DMS79 (cell line): ENCODE measurements at regions not wholly inside any gene's neighbourhood (a gene's known extent, or its start where the extent isn't known, plus 50 kb on each side); places are given as distances from the start of the nearest gene placed in this dataset.

Experiments
- DNase-seq: peaks from one replicate; lab custom pipeline; 2025; lab: John Stamatoyannopoulos, UW

DNA sequence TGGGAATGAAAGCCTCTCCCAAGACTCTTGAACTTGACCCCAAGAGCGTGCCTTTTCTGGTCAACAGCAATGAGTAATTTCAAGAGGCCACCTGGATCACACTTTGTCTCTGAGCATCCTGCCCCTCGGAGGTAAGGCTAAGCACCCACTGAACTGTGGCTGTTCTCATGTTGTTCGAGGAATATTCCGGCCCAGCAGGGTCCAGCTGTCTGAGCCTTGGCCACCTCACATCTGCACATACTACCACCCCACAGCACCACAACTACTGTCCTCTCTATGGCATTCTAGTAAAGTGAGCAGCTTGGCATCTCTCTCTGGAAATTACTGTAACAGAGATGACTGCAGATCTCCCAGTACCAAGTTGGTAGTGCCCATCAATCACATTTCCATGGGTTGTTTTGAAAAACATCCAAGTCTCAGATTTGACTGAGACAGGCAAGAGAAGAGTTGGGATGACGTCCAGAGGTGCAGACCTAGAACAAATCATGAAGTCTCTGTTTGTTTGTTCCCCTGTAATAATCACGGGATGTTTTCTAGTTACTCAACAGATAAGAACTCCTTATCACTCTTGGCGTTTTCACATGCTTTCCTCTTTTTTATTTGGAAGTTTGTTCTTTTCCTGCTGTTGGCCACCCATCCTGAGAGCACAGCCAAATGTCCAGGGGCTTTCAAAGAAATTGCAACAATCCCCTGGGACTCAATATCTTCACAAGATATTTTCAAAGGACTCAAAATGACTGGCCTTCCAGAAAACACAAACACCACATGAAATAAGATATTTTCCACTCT is 336.0 kb upstream of the TNP1 start:
- no peak for DNase-seq

- DNase-seq = no peak
Measured at GRCh38 chr2:217195016-217195415, 335.2 kb upstream of the TNP1 start.

DNA sequence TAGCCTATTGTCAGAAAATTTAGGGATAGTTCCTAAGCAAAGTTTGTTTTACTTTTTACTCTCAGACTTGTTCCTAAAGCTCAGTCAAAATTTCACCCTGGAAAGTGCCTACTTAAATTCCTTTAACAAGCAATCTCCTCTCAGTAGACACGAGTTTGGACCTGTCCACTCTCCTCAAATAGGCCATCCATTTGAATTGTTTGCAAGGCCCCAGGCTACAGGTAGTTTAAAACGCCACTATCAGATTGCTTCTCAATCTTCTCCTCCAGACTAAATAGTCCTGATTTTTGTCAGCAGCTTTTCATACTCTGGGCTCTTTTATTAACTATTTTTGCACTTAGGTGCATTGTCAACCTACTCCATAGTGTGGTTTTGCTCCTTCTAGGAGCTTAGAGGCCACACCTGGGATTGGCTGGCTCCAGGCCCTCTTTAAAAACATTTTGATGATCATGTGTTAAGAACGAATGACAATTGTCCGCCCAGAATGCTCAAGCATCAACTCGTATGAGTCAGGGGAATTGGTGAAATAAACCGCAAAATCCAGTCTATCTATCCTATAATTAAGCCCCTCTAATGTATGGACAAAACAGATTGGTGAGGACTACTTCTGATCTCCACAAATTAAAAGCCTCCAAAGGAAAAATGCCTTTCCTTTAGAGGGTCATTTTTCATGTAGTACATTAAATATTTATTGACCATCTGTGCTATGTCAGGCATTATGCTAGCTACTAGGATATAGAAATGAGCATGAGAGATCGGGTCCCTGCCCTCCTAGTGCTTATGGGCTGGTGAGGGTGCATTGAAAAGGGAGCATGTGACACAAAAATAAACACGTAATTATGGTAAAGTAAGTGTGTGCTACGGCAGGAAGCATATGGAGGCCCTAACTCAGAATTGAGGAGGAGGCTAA is 333.8 kb upstream of the TNP1 start:
- no peak for DNase-seq

- DNase-seq = no peak
Measured at GRCh38 chr2:217192366-217192765, 332.5 kb upstream of the TNP1 start.

DNA sequence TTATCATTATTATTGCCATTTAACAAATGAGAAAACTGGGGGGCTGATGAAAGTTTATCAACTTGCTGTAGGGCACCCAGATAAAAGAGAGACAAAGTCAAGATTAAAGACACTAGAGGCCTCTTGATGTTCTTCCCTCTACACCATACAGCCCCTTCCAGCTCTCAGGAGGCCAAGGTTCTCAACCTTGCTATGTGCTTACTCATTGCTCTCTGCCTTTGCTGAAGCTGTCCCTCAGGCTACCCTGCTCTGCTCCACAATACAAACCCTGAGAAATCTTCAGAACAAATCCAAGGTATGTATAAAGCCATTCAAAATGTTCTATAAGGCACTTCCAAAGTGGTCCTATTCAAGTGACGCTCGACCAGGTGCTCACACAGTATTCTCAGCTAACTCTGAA is 329.9 kb upstream of the TNP1 start:
- no peak for DNase-seq

DNA sequence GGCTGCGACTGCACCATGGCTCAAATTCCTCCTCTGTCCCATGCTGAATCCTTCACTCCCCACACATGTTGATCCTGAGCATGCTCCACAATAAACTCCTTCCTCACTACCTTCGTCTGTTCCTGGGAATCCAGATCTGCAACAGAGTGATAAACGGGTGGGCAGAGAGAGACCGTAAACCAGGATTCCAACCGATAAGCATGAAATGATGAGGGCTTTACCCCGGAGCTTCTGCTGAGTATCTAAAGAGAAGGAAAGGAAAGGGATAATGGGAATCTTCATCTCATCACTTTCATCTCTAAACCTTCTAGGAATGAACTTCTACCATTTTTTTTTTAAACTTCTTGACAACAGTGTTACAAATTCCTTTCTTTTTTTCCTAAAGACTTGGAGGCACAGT is 329.3 kb upstream of the TNP1 start:
- DNase-seq = no peak

DNA sequence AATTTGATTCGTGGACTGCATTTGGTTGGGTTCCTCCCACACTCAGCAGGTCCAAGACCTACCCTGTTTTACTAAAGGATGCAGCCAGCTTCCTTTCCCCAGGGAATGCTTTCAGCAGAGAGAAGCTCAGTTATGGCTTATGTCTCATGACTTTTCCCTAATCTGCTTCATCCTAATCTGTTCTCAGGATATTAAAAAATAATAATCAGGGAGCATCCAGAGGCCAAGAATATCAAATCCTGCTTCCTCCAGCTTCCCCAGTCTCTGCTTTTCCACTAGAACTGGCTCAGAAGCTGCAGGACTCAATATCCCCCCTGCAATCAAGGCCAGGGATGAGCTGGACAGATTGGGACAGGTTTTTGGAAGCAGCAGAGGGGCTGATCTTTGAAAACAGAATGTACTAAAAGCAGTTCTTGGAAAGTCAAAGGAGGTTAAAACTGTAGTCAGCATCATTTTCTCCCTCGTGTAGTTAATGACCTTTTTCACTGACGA is 326.9 kb upstream of the TNP1 start:
- no peak for DNase-seq

DNA sequence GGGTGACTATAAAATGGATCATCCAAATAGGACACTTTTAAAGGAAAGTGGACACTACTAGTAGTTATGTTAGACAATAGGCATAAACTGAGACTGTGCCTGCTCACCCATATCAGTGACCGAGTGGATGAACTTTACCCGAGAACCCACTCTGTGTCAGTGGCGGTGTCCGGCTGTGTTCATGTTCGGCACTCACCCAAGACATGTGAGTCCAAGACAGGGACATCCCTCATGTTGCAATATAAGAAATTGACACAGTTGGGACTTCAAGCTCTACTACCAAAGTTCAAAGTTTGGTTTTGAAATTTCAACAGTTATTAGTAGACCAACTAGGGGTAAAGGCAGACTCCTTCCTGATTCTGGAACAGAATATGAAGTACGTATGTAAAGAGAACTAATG is 326.3 kb upstream of the TNP1 start:
- DNase-seq = no peak

GRCh38 chr2:217185265-217185995 is 325.6 kb upstream of the TNP1 start:
- no peak for DNase-seq

DNA sequence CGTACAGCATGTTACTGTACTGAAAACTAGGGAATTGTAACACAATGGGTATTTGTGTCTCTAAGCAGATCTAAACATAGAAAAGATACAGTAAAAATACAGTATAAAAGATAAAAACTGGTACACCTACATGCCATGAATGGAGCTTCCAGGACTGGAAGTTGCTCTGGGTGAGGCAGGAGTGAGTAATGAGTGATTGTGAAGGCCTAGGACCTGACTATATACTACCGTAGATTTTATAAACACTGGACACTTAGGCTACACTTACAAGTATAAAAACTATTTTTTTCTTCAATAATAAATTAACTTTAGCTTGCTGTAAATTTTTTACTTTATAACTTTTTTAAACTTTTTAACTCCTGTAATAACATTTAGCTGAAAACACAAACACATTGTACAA is 324.4 kb upstream of the TNP1 start:
- no peak for DNase-seq

DNA sequence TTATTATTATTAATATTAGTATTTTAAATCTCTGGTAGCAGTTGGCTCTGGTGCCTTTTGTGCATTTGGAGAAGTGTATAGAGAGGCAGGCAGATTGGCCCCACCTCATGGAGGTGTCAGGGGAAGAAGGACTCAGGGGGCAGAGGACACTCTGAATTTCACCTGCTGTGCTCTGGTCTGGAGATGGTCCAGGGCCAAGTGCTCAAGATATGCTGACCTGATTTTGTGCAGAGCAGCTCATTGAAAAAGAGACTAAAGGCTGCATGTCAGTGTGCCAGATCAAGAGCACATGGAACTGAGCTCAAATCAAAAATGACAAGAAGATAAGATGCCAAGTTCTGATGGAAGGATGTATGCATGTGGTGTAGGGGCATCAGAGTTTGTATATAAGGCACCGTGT is 323.6 kb upstream of the TNP1 start:
- DNase-seq = no peak

- DNase-seq = no peak
Measured at GRCh38 chr2:217182926-217183325, 323.1 kb upstream of the TNP1 start.

DNA sequence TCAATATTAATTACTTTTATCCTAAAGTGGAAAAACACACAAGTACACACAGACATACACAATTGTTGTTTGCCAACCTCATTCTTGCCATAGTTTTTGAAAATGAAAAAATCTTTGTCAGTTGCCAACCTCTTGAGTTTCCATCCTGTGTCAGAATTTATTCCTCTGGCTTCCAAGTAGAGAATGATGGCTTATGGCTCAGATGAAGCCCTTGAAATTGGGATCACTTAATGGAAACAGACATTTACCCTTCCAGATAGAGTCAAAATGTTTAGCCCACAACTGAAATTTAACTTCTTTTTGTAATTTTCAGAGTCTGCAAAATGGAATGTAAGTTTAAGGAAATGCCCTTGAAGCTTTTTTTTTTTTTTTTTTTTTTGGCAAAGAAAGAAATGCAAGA is 321.6 kb upstream of the TNP1 start:
- no peak for DNase-seq

GRCh38 chr2:217179854-217180253 is 320.0 kb upstream of the TNP1 start:
- no peak for DNase-seq

DNA sequence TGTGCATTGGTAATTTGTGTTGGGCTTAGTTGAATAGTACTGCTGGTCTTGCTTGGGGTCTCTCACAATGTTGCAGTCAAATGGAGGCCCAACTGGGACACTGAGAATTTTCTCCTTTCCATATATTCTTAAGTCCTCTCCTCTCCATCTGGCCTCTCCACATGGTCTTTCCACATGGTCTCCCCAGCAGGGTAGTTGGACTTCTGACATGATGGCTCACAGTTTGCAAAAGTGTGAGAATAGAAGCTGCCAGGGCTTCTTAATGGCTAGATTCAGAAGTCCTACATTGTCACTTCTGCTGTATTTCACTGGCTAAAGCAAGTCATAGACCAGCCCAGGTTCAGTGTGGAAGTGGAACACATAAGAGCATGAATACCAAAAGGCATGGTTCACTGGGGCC is 318.5 kb upstream of the TNP1 start:
- DNase-seq = no peak

GRCh38 chr2:217177720-217178119 is 317.9 kb upstream of the TNP1 start:
- no peak for DNase-seq

DNA sequence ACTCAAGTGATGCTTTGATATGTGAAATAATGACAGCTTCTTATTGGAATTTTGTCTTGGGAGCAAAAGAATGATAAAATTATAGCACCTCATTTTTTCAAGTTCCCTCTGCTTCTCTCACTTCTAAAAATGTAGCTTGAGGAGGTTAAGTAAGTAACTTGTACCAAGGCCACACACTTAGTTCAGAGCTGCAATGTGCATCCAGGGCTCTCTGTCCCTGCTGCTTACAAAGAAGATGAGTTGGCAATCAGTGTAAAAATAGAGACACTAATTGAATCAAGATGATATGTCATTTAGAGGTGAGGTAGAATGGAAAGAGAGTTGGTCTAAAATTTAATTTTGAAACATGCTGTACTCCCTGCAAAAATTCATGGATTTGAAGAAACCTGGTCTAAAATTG is 312.0 kb upstream of the TNP1 start:
- no peak for DNase-seq

- DNase-seq = no peak
Measured at GRCh38 chr2:217168496-217168895, 308.6 kb upstream of the TNP1 start.

GRCh38 chr2:217167531-217167930 is 307.7 kb upstream of the TNP1 start:
- no peak for DNase-seq

GRCh38 chr2:217166241-217166850 is 306.5 kb upstream of the TNP1 start:
- no peak for DNase-seq

GRCh38 chr2:217165547-217165946 is 305.7 kb upstream of the TNP1 start:
- DNase-seq = no peak

GRCh38 chr2:217163987-217164386 is 304.1 kb upstream of the TNP1 start:
- no peak for DNase-seq
